Effector memory CD8-positive, alpha-beta T cell (primary cell): ENCODE measurements at regions not wholly inside any gene's neighbourhood (a gene's known extent, or its start where the extent isn't known, plus 50 kb on each side); places are given as distances from the start of the nearest gene placed in this dataset.

Experiments
- ATAC-seq: fragments of 150-1000 bp; cut with Tn5 transposase; replicated peaks from 2 replicates; pipeline ENCODE4 v1.10.0; 2021; ENCODE audit warnings: mild to moderate bottlenecking, moderate library complexity
- DNase-seq, 3 experiments: peaks; one replicate each; pipeline ENCODE4 v3.0.0; 2021
- H3K27ac Mint-ChIP-seq, 2 donors: one replicate each; pipeline ENCODE4 v1.8.0; 2022; ENCODE audit warnings: mild to moderate bottlenecking in 2 of 2, mixed read lengths in 2 of 2, moderate library complexity in 2 of 2
- H3K27me3 Mint-ChIP-seq, 2 donors: one replicate each; pipeline ENCODE4 v1.8.0; 2022; ENCODE audit warnings: mixed read lengths in 2 of 2
- H3K36me3 Mint-ChIP-seq: one replicate; pipeline ENCODE4 v1.8.0; 2022; ENCODE audit warnings: mild to moderate bottlenecking, moderate library complexity, mixed read lengths; ENCODE audit not compliant: insufficient read depth
- H3K4me1 Mint-ChIP-seq, 2 donors: one replicate each; pipeline ENCODE4 v1.8.0; 2022; ENCODE audit warnings: low read depth in 2 of 2, mixed read lengths in 2 of 2
- H3K4me3 Mint-ChIP-seq, 2 donors: one replicate each; pipeline ENCODE4 v1.8.0; 2022; ENCODE audit warnings: mild to moderate bottlenecking in 2 of 2, mixed read lengths in 2 of 2, moderate library complexity in 2 of 2
- H3K9me3 Mint-ChIP-seq, 2 donors: one replicate each; pipeline ENCODE4 v1.8.0; 2022; ENCODE audit warnings: mixed read lengths in 2 of 2

DNA sequence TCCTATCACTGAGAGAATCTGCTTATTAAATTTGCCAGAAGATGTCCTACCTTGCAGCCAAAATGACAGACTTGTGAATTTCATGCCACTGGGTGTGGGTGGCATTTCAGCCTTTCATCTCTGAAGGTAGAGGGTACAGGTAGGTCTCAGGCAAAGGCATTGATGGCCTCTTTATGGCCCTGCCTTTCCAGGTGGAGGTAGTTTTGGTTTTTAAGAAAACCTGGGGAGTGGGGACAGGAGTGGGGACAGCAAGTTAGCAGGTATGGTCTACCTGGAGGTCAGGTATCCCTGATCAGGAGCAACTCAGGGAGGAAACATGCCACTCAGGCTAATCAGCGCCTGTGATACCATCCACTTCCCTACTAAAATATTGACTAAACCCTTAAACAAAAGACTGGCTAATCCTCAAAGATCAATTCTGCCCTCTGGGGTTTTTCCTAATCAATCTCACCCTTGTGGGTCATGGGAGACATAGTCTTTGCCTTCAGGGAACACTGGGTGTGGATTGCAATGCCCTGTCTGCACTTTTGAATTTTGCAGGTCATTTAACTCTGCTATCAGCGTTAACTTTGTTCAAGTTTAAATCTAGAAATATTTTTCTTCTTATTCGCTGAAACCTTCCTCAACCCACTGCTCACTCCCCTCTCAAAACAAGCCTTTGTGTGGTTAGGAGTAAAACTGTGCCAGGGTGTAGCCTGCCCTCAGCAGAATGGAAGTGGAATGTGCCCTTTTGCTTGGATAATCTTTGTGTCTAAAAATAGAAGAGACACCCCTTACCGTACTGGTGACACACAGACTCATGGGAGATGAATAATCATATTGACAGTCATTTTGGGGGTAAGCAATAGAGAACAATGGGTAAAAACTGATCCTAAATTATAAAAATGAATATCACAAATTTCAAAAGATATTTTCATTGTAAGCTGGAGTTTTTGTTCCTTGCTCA lies 233.7 kb downstream of the COG6 start:
- Mint-ChIP-seq H3K27ac (no peak overlapping the region), H3K4me3 (no peak overlapping the region), H3K9me3 (peaks cover 0 to 9% of the 10 kb centered on the region in 2 donors), H3K36me3 (no peaks in the 10 kb centered on the region), H3K27me3 (peaks cover 22 to 26% of the 10 kb centered on the region in 2 donors), H3K4me1 (peaks cover 0 to 2% of the 10 kb centered on the region in 2 donors)
- ATAC-seq, result no peak
- DNase-seq, result no peak

DNA sequence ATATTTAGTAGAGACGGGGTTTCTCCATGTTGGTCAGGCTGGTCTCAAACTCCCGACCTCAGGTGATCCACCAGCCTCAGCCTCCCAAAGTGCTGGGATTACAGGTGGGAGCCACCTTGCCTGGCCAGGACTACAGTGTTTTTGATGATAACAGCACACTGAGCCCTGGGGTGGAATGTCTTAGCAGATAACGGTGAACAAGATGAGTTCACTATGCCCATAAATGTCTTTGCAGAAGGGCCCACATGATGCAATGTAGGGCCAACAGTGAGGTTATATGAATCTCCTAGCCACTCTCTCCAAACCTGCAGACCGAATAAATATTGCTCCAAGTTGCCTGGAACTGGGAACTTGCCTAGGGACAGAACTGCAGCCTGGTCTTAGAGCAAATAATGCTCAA lies 235.1 kb downstream of the COG6 start:
- peaks cover 0 to 2% of the 10 kb centered on the region in 2 donors for H3K4me1 Mint-ChIP-seq
- no peak overlapping the region for H3K4me3 Mint-ChIP-seq
- H3K27me3 Mint-ChIP-seq, result peaks cover 24 to 26% of the 10 kb centered on the region in 2 donors
- no peak for ATAC-seq
- no peak overlapping the region for H3K27ac Mint-ChIP-seq
- no peak for DNase-seq
- peaks cover 0 to 2% of the 10 kb centered on the region in 2 donors for H3K9me3 Mint-ChIP-seq
- H3K36me3 Mint-ChIP-seq, result no peaks in the 10 kb centered on the region

GRCh38 chr13:39892721-39893685 lies 237.5 kb downstream of the COG6 start:
- ATAC-seq, result no peak
- Mint-ChIP-seq H3K4me3 (no peak overlapping the region), H3K4me1 (peaks cover 0 to 2% of the 10 kb centered on the region in 2 donors), H3K27me3 (peaks cover 22 to 36% of the 10 kb centered on the region in 2 donors), H3K9me3 (no peaks in the 10 kb centered on the region), H3K27ac (no peak overlapping the region), H3K36me3 (no peaks in the 10 kb centered on the region)
- DNase-seq, result no peak

DNA sequence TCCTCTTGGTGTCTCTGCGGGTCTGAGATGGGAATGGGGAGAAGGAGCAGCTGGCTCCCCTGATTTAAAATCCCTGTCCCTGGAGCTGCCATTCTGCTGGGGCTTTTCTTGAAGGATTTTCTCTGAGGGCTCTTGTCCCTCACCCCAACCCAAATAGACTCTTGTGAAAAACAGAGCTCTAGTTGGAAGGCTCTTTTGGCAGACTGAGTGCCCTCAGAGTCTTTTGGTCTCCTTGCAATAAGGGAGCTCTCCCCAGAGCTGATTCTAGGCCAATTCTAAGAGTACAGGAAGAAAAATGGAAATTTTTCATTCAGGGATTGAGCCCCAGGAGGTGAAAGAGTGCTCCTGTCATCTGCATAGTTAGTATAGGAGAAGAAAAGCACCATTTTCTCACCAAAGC lies 238.3 kb downstream of the COG6 start:
- H3K9me3 Mint-ChIP-seq, result no peaks in the 10 kb centered on the region
- peaks cover 0 to 2% of the 10 kb centered on the region in 2 donors for H3K4me1 Mint-ChIP-seq
- H3K27me3 Mint-ChIP-seq, result peaks cover 22 to 28% of the 10 kb centered on the region in 2 donors
- H3K27ac Mint-ChIP-seq, result no peak overlapping the region
- no peak overlapping the region for H3K4me3 Mint-ChIP-seq
- DNase-seq (no peak), ATAC-seq (no peak)
- no peaks in the 10 kb centered on the region for H3K36me3 Mint-ChIP-seq

GRCh38 chr13:39894586-39894985 lies 239.1 kb downstream of the COG6 start:
- Mint-ChIP-seq H3K4me1 (peaks cover 0 to 2% of the 10 kb centered on the region in 2 donors), H3K27ac (no peak overlapping the region), H3K36me3 (no peaks in the 10 kb centered on the region), H3K4me3 (no peak overlapping the region), H3K27me3 (peaks cover 22 to 27% of the 10 kb centered on the region in 2 donors), H3K9me3 (no peaks in the 10 kb centered on the region)
- DNase-seq (no peak), ATAC-seq (no peak)

GRCh38 chr13:39895254-39895653 lies 239.8 kb downstream of the COG6 start:
- H3K4me3 Mint-ChIP-seq, result no peak overlapping the region
- H3K27ac Mint-ChIP-seq, result no peak overlapping the region
- H3K9me3 Mint-ChIP-seq, result no peaks in the 10 kb centered on the region
- ATAC-seq, result no peak
- no peaks in the 10 kb centered on the region for H3K36me3 Mint-ChIP-seq
- peaks cover 29 to 34% of the 10 kb centered on the region in 2 donors for H3K27me3 Mint-ChIP-seq
- no peak for DNase-seq
- H3K4me1 Mint-ChIP-seq, result peaks cover 0 to 2% of the 10 kb centered on the region in 2 donors

DNA sequence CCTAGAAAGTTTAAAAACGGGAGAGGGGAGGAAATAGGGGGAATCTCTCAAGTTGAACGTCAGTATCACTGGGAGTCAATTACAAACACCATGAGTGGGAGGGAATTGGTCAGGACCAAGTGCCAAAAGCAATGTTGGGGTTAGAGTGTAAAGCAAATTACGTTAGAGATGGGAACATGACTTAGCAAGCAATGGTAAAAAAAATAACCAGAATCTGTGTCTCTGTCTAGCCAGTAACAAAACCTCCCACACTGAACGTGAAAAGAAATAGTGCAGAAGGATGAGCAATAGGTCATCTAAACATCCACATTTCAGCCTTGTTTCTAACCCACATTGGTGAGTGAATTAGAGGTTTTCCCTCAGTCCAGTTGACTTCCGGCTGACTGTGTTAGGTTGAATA lies 242.2 kb downstream of the COG6 start:
- Mint-ChIP-seq H3K9me3 (no peaks in the 10 kb centered on the region), H3K36me3 (no peaks in the 10 kb centered on the region), H3K27me3 (peaks cover 30 to 46% of the 10 kb centered on the region in 2 donors), H3K4me1 (peaks cover 0 to under 1% of the 10 kb centered on the region in 2 donors), H3K4me3 (no peak overlapping the region), H3K27ac (no peak overlapping the region)
- DNase-seq (no peak), ATAC-seq (no peak)

DNA sequence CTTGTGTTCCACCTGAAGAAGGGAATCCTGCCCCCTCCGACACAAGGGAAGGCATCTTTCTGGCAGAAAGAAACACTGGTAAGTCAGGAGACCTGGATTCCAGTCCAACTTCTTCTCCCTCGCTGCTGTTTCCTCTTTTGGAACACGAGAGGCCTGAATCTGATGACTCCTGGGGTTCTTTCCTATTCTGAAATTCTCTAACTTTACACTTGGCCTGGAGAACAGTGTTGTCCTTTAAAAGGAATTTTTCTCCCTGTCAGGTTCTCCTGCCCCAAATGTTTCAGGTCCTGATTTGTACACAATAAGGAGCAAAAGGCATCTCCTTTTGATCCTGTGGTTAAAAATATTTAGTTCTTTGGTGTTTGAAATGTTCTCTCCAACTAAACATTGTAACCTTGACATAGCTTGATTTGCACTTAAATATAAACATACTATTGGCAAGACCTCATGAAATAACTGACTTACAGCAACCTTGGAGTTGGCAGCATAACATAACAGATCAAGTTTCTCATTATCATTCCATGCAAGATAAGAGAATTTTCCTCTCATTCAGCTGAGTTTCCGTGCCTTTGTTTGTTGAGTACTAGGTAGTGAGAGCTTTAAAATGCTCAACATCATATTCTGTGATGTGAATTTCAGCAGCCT lies 244.8 kb downstream of the COG6 start:
- Mint-ChIP-seq H3K36me3 (no peaks in the 10 kb centered on the region), H3K27me3 (peaks cover 11 to 33% of the 10 kb centered on the region in 2 donors), H3K27ac (no peak overlapping the region), H3K4me3 (no peak overlapping the region), H3K4me1 (no peaks in the 10 kb centered on the region), H3K9me3 (no peaks in the 10 kb centered on the region)
- no peak for DNase-seq
- ATAC-seq, result no peak

- peaks cover 7 to 15% of the 10 kb centered on the region in 2 donors for H3K27me3 Mint-ChIP-seq
- no peak overlapping the region for H3K27ac Mint-ChIP-seq
- H3K4me3 Mint-ChIP-seq, result no peak overlapping the region
- DNase-seq, result no peak
- no peak for ATAC-seq
- H3K36me3 Mint-ChIP-seq, result no peaks in the 10 kb centered on the region
- no peaks in the 10 kb centered on the region for H3K9me3 Mint-ChIP-seq
- H3K4me1 Mint-ChIP-seq, result no peaks in the 10 kb centered on the region
These were observed 249.5 kb downstream of the COG6 start for GRCh38 chr13:39904959-39905358.

- DNase-seq (no peak), ATAC-seq (no peak)
- Mint-ChIP-seq H3K9me3 (no peaks in the 10 kb centered on the region), H3K27me3 (peaks cover 11 to 15% of the 10 kb centered on the region in 2 donors), H3K4me1 (no peaks in the 10 kb centered on the region), H3K36me3 (no peaks in the 10 kb centered on the region), H3K27ac (no peak overlapping the region), H3K4me3 (no peak overlapping the region)
These were observed 254.2 kb downstream of the COG6 start for GRCh38 chr13:39909634-39910033.

GRCh38 chr13:39910041-39910440 lies 254.6 kb downstream of the COG6 start:
- no peaks in the 10 kb centered on the region for H3K36me3 Mint-ChIP-seq

GRCh38 chr13:39910833-39911232 lies 255.4 kb downstream of the COG6 start:
- no peaks in the 10 kb centered on the region for H3K36me3 Mint-ChIP-seq
- peaks cover 21 to 25% of the 10 kb centered on the region in 2 donors for H3K27me3 Mint-ChIP-seq
- no peak for ATAC-seq

More at GRCh38 chr13:39910041-39910440, 254.6 kb downstream of the COG6 start:
- ATAC-seq, result no peak
- DNase-seq, result no peak
- Mint-ChIP-seq H3K4me3 (no peak overlapping the region), H3K27ac (no peak overlapping the region), H3K9me3 (no peaks in the 10 kb centered on the region), H3K27me3 (peaks cover 13 to 17% of the 10 kb centered on the region in 2 donors), H3K4me1 (no peaks in the 10 kb centered on the region)

GRCh38 chr13:39913339-39913738 lies 257.9 kb downstream of the COG6 start:
- DNase-seq (no peak), ATAC-seq (no peak)
- Mint-ChIP-seq H3K4me3 (no peak overlapping the region), H3K36me3 (no peaks in the 10 kb centered on the region), H3K9me3 (no peaks in the 10 kb centered on the region), H3K4me1 (no peaks in the 10 kb centered on the region), H3K27ac (no peak overlapping the region), H3K27me3 (peaks cover 26 to 28% of the 10 kb centered on the region in 2 donors)

More at GRCh38 chr13:39910833-39911232, 255.4 kb downstream of the COG6 start:
- DNase-seq, result no peak
- H3K4me1 Mint-ChIP-seq, result no peaks in the 10 kb centered on the region
- H3K9me3 Mint-ChIP-seq, result no peaks in the 10 kb centered on the region
- H3K4me3 Mint-ChIP-seq, result no peak overlapping the region
- no peak overlapping the region for H3K27ac Mint-ChIP-seq
